Activated naive CD8-positive, alpha-beta T cell treated with anti-CD3 and anti-CD28 coated beads, Interleukin-2, amount 10 ng/mL, durations not matched to agents 7 days and 5 days (primary cell): ENCODE measurements at regions not wholly inside any gene's neighbourhood (a gene's known extent, or its start where the extent isn't known, plus 50 kb on each side); places are given as distances from the start of the nearest gene placed in this dataset.
"Not testable (repeated sequence)": the region's sequence is repeated elsewhere in the genome, so short reads cannot be mapped to it uniquely, and the experiment has no call there.

Source experiments
- ATAC-seq: fragments of 150-1000 bp; cut with Tn5 transposase; one replicate; pipeline ENCODE4 v1.10.0; 2021; ENCODE audit warnings: low read depth, moderate library complexity
- POLR2A ChIA-PET: fragments of 350-600 bp; sonication (Branson Sonifier 250); formaldehyde crosslinking; loops from one replicate; lab custom pipeline; 2021; ENCODE audit warnings: antibody characterized with exemption; lab: Charles Lee
- DNase-seq: peaks from one replicate; pipeline ENCODE4 v3.0.0; 2021
- H3K27ac Mint-ChIP-seq: one replicate; pipeline ENCODE4 v1.8.0; 2022; ENCODE audit warnings: mild to moderate bottlenecking, mixed read lengths
- H3K27me3 Mint-ChIP-seq: one replicate; pipeline ENCODE4 v1.8.0; 2022; ENCODE audit warnings: mild to moderate bottlenecking, moderate library complexity, mixed read lengths
- H3K36me3 Mint-ChIP-seq: one replicate; pipeline ENCODE4 v1.8.0; 2021; ENCODE audit warnings: mild to moderate bottlenecking, mixed read lengths
- H3K4me1 Mint-ChIP-seq: one replicate; pipeline ENCODE4 v1.8.0; 2021; ENCODE audit warnings: mixed read lengths
- H3K4me3 Mint-ChIP-seq: one replicate; pipeline ENCODE4 v1.8.0; 2022; ENCODE audit warnings: mild to moderate bottlenecking, moderate library complexity, mixed read lengths
- H3K9me3 Mint-ChIP-seq: one replicate; pipeline ENCODE4 v1.8.0; 2021; ENCODE audit warnings: mixed read lengths

DNA sequence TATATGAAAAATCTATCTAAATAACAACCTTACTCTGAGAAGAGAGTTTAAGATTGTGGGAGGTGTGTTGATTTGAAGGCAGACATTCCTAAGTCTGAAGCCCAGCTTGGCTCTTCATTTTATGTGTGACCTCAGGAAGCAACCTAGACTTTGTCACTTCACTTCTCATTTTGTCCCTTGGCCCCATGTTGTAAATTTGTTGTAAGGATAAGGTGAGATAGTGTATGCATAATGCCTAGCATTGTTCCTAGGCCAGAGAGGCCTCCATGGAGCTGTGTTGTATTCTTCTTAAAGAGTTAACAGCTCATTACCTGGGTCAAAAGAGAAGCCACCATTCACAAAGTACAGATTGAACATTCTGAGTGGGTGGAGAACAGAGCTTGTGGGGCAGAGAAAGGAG, 1084.4 kb upstream of the SLIT2 start:
- H3K4me3 Mint-ChIP-seq = no peak overlapping the region
- peaks cover 2% of the 10 kb centered on the region for H3K9me3 Mint-ChIP-seq
- no peak overlapping the region for H3K27ac Mint-ChIP-seq
- POLR2A ChIA-PET = no interaction called here
- DNase-seq = no peak
- ATAC-seq = no peak
- no peaks in the 10 kb centered on the region for H3K27me3 Mint-ChIP-seq
- no peaks in the 10 kb centered on the region for H3K36me3 Mint-ChIP-seq
- no peaks in the 10 kb centered on the region for H3K4me1 Mint-ChIP-seq

DNA sequence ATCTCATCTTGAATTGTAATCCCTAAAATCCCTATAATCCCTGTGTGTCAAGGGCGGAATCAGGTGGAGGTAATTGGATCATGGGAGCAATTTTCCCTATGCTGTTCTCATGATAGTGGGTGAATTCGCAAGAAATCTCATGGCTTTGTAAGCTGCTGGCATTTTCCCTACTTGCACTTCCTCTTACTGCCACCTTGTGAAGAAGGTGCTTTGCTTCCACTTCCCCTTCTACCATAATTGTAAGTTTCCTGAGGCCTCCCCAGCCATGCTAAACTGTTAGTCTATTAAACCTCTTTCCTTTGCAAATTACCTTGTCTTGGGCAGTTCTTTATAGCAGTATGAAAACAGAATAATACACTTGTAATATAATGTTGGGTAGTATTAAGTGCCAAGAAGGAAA, 1087.4 kb upstream of the SLIT2 start:
- Mint-ChIP-seq H3K4me1 (no peaks in the 10 kb centered on the region), H3K4me3 (no peak overlapping the region), H3K27me3 (no peaks in the 10 kb centered on the region), H3K36me3 (no peaks in the 10 kb centered on the region), H3K27ac (no peak overlapping the region), H3K9me3 (peaks cover 2% of the 10 kb centered on the region)
- ATAC-seq (no peak), DNase-seq (no peak)
- POLR2A ChIA-PET = no interaction called here

DNA sequence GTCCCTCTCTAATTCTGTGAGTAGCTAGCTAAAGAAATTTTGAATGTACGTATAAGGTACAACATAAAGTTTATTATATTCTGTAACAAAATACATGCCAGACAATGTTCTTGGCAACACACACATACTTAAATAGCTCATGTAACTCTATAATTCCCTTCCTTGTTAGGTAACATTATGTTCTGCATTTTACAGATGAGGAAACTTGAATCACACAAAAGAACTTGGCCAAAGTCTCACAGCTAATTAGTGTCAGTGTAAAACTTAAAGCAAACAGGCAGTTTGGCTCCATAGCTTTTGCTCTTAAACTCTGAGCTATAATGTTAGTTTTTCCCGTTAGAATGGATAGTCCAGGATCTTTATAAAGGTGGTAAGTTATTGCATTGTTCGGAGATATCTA, 1091.8 kb upstream of the SLIT2 start:
- POLR2A ChIA-PET = no interaction called here
- Mint-ChIP-seq H3K27me3 (no peaks in the 10 kb centered on the region), H3K4me3 (no peak overlapping the region), H3K9me3 (peaks cover 5% of the 10 kb centered on the region), H3K36me3 (no peaks in the 10 kb centered on the region), H3K27ac (no peak overlapping the region), H3K4me1 (no peaks in the 10 kb centered on the region)
- DNase-seq (no peak), ATAC-seq (no peak)

DNA sequence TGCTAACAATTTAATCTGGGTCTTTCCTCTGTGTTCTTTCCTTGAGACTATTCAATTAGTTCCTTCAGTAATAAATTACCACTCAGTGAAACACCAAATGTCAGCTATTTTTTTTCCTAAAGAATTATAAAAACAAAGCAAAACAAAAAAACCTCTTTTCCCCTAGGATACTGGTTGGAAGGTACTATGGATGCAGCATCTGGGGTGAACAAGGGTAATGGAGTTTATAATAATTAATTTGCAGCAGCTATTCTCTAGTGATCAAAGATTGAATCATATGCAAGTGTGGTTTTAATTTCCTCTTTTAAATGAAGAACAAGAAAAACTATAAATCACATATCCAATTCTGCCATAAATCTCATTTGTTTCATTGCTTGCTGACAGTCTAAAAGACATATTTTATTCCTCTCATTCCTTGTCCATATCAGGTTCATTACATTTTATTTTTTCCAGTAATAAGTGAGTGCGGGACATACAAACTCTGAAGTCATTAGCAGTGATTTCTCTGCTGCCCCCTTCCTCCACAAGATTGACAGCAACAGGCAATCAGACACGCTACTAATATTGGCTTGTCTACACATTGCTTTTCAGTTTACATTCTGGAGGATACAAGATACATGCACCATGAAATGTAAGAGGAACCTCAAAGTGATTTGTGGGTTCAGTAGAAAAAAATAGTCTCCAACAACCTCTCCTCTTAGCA, 1093.4 kb upstream of the SLIT2 start:
- Mint-ChIP-seq H3K27ac (no peak overlapping the region), H3K36me3 (no peaks in the 10 kb centered on the region), H3K27me3 (no peaks in the 10 kb centered on the region), H3K4me1 (no peaks in the 10 kb centered on the region), H3K4me3 (no peak overlapping the region), H3K9me3 (peaks cover 7% of the 10 kb centered on the region)
- POLR2A ChIA-PET = no interaction called here
- DNase-seq (no peak), ATAC-seq (no peak)

DNA sequence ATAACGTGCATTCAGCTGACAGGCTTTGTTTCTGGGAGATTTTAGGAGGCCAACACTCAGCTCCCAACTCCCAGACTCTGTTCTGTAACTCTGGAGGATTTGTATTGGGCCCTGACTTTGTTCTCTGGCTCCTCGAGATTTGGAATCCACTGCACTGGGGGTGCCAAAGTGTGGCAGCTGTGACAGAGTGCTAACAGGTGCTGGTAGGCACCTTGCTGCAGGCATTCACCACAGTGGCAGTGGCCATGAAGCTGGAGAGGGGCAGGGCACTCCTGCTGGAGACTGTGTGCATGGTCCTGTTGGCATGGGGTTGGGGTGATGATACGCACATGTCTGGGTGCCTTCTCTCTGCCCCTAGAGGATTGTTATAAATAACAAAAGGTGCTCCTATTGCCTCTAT, 1094.9 kb upstream of the SLIT2 start:
- Mint-ChIP-seq H3K4me3 (no peak overlapping the region), H3K36me3 (no peaks in the 10 kb centered on the region), H3K27me3 (no peaks in the 10 kb centered on the region), H3K27ac (no peak overlapping the region), H3K9me3 (peaks cover 7% of the 10 kb centered on the region), H3K4me1 (no peaks in the 10 kb centered on the region)
- ATAC-seq = no peak
- no peak for DNase-seq
- POLR2A ChIA-PET = no interaction called here

DNA sequence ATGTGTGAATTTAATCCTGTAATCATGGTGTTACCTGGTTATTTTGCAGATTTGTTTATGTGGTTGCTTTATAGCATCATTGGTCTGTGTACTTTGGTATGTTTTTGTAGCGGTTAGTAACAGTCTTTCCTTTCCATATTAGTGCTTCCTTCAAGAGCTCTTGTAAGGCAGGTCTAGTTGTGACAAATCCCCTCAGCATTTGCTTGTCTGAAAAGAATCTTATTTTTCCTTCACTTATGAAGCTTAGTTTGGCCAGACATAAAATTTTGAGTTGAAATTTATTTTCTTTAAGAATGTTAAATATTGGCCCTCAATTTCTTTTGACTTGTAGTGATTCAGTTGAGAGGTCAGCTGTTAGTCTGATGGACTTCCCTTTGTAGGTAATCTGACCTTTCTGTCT, 1096.1 kb upstream of the SLIT2 start:
- peaks cover 7% of the 10 kb centered on the region for H3K9me3 Mint-ChIP-seq

DNA sequence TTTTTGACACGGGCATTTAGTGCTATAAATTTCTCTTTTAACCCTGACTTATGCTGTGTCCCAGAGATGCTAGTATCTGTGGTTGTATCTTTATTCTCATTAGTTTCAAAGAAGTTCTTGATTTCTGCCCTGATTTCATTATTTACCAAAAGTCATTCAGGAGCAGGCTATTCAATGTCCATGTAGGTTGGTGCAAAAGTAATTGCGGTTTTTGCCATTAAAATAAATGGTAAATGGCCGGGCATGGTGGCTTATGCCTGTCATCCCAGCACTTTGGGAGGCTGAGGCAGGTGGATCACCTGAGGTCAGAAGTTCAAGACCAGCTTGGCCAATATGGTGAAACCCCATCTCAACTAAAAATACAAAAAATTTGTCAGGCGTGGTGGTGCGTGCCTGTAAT, 1097.4 kb upstream of the SLIT2 start:
- DNase-seq, H3K36me3 Mint-ChIP-seq, H3K4me3 Mint-ChIP-seq, POLR2A ChIA-PET, H3K27me3 Mint-ChIP-seq, H3K27ac Mint-ChIP-seq, H3K4me1 Mint-ChIP-seq, ATAC-seq, H3K9me3 Mint-ChIP-seq: not testable (repeated sequence)

More for the DNA sequence above, 1096.1 kb upstream of the SLIT2 start:
- H3K4me1 Mint-ChIP-seq = no peaks in the 10 kb centered on the region
- no peak overlapping the region for H3K4me3 Mint-ChIP-seq
- no peak for ATAC-seq
- H3K36me3 Mint-ChIP-seq = no peaks in the 10 kb centered on the region
- POLR2A ChIA-PET = no interaction called here
- H3K27ac Mint-ChIP-seq = no peak overlapping the region
- DNase-seq = no peak
- no peaks in the 10 kb centered on the region for H3K27me3 Mint-ChIP-seq

DNA sequence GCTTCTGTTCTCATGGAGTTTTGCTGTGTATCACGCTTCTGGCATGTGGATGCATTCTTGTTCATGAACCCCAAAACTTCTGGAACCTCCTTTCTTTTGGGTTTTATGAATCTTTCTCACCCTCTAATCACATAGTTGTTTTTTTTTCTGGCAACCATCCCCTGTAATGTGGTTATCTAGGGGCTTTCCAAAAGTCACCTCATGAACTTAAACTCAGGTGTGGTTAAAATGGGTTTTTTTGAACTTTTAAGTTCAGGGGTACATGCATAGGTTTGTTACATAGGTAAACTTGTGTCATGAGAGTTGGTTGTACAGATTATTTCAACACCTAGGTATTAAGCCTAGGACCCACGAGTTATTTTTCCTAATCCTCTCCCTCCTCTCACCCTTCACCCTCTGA, 1099.4 kb upstream of the SLIT2 start:
- Mint-ChIP-seq H3K4me1 (no peaks in the 10 kb centered on the region), H3K36me3 (no peaks in the 10 kb centered on the region), H3K27me3 (no peaks in the 10 kb centered on the region), H3K4me3 (no peak overlapping the region), H3K9me3 (peaks cover 7% of the 10 kb centered on the region), H3K27ac (no peak overlapping the region)
- POLR2A ChIA-PET = no interaction called here
- ATAC-seq (no peak), DNase-seq (no peak)

DNA sequence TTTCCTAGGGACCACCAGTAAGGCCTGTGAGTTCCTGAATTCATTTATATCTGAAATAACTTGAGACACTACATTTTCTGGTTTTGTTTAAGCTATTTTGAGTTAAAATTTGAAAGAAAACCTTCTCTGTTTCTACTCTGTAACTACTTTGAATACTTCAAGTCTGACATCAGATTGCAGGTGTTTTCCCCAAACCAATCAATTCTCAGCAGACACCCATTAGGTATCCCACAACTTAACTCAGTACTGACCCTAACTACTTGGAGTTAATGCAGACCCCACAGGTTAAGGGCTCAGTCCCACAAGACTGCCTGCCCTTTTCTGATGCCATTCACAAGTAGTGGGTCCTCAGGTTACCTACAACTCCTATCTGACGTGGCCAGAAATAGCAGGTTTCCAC, 1100.0 kb upstream of the SLIT2 start:
- H3K27me3 Mint-ChIP-seq = no peaks in the 10 kb centered on the region
- H3K36me3 Mint-ChIP-seq = no peaks in the 10 kb centered on the region
- DNase-seq (no peak), ATAC-seq (no peak)
- H3K9me3 Mint-ChIP-seq = peaks cover 7% of the 10 kb centered on the region
- POLR2A ChIA-PET = no interaction called here
- H3K4me1 Mint-ChIP-seq = no peaks in the 10 kb centered on the region
- H3K27ac Mint-ChIP-seq = no peak overlapping the region
- H3K4me3 Mint-ChIP-seq = no peak overlapping the region

DNA sequence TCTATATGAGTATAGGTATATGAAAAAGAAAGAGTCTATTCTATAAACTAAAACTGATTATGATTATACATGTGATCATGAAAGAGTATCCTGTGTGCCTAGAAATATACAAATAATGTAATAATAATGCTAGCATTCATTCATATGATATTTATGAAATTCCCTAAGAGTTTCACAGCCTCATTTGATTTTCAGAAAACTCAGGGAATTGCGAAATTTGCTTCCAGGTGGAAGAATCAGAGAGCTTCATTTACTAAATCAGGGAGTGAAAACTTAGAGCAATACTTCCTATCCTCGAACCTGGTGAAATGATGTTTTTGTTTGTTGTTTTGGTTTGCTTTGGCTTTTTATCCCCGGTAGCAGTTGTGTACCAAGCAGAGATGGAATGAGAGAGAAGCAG, 1105.7 kb upstream of the SLIT2 start:
- Mint-ChIP-seq H3K4me1 (no peaks in the 10 kb centered on the region), H3K4me3 (no peak overlapping the region), H3K9me3 (no peaks in the 10 kb centered on the region), H3K36me3 (no peaks in the 10 kb centered on the region), H3K27ac (no peak overlapping the region), H3K27me3 (no peaks in the 10 kb centered on the region)
- POLR2A ChIA-PET = no interaction called here
- DNase-seq (no peak), ATAC-seq (no peak)

DNA sequence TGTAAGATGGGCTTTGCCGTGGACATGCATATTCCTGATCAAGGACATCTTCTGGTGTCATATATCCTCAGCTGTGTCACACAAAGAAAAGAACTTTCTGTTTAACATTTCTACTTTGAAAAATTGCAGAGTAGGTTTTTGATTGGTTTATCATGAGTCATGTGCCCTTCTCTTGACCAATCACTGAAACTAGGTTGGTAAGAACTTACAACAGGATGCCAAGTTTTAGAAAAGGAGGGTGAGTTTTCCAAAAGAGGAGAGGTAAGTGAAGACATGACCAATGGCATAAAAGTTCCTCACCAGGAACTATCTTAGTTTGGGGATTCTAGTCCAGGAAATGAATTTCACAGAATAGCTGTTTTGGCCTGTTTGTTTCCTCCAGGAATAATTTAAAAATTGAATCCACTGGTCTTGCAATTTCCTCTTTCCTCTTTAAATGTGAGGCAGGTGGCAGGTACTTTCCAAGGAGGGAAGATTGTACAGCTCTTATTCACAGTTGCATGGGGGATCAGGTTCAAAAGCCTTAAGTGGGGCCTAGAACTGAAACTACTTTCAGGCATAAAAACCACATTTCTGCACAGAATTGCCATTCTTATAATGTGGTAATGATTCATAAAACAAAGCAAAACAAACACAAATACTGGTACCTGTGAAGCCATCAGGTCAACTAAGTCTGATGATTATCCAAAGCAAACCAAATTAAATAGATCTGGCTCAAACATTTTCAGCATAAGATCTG, 1114.5 kb upstream of the LCORL start:
- POLR2A ChIA-PET = no interaction called here
- Mint-ChIP-seq H3K4me3 (no peak overlapping the region), H3K9me3 (peaks cover 12% of the 10 kb centered on the region), H3K36me3 (no peaks in the 10 kb centered on the region), H3K27ac (no peak overlapping the region), H3K27me3 (no peaks in the 10 kb centered on the region), H3K4me1 (no peaks in the 10 kb centered on the region)
- DNase-seq (no peak), ATAC-seq (no peak)

DNA sequence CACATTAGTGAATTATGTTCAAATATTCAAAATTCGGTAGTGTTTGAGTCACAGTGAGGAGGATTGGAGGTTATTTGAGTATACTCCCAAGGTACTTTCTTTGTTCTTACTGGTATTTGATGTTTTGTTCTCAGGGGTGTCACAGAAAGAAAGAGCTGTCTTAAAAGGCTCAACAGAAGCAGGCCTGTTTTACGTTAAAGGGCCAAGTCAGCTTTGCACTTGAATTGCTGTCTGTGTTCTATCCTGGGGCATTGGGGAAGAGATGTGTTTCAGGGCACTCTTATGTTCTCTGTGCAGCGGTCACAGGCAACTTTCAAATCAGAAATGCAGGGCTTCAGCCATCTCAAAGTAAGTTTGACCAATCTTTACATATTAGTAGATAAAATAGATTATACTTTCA, 1113.1 kb upstream of the LCORL start:
- Mint-ChIP-seq H3K4me1 (no peaks in the 10 kb centered on the region), H3K27ac (no peak overlapping the region), H3K27me3 (no peaks in the 10 kb centered on the region), H3K4me3 (no peak overlapping the region), H3K9me3 (peaks cover 12% of the 10 kb centered on the region), H3K36me3 (no peaks in the 10 kb centered on the region)
- ATAC-seq = no peak
- POLR2A ChIA-PET = no interaction called here
- DNase-seq = no peak

DNA sequence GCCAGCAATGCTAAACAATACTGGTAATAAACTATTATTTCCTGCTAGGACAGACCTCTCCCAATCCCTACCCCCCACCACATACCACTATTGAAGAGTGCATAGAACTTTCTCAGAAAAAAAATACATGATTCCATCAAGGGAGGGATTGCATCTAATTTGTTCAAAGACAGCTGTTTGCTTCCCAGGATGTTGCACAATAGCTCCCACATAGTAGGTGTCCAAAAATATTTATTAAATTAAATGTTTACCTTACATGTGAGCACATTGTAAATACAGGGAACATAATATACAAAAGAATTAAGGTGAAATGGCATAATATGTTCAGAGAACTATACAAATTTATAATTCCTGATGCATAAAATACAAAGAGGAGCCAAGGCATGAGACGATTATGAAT, 1111.8 kb upstream of the LCORL start:
- ATAC-seq (no peak), DNase-seq (no peak)
- Mint-ChIP-seq H3K27me3 (no peaks in the 10 kb centered on the region), H3K36me3 (no peaks in the 10 kb centered on the region), H3K9me3 (peaks cover 9% of the 10 kb centered on the region), H3K27ac (no peak overlapping the region), H3K4me3 (no peak overlapping the region), H3K4me1 (no peaks in the 10 kb centered on the region)
- POLR2A ChIA-PET = no interaction called here

DNA sequence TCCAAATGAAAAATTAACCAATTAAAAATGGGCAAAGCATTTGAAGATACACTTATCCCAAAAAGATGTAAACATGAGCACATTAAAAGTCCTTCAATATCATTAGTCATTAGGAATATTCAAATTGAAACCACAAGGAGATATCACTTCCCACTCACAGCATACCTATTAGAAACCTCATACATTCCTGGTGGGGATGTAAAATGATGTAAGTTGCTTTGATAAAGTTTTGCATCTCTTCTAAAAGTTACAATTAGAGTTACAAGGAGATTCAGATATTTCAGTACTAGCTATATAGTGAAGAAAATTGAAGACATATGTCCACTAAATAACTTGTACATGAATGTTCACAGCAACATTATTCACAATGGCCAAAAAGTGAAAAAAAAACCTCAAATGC, 1109.3 kb upstream of the LCORL start:
- DNase-seq (no peak), ATAC-seq (no peak)

More for the DNA sequence above, 1109.3 kb upstream of the LCORL start:
- Mint-ChIP-seq H3K4me3 (no peak overlapping the region), H3K27ac (no peak overlapping the region), H3K27me3 (no peaks in the 10 kb centered on the region), H3K9me3 (peaks cover 4% of the 10 kb centered on the region), H3K36me3 (no peaks in the 10 kb centered on the region), H3K4me1 (no peaks in the 10 kb centered on the region)
- POLR2A ChIA-PET = no interaction called here
